ENCODE measurements at regions not wholly inside any gene's neighbourhood (a gene's known extent, or its start where the extent isn't known, plus 50 kb on each side); places are given as distances from the start of the nearest gene placed in this dataset.
"Not testable (repeated sequence)": the region's sequence is repeated elsewhere in the genome, so short reads cannot be mapped to it uniquely, and the experiment has no call there.

GRCh38 chr2:32874931-32875330 is 71.8 kb upstream of the LTBP1 start:
- Mint-ChIP-seq H3K36me3 (ENCODE audit: low read depth) (no peaks in the 10 kb centered on the region), H3K4me1 (ENCODE audit: low read depth) (peaks cover 12% of the 10 kb centered on the region), H3K27ac (ENCODE audit: unreplicated experiment) (peak overlapping the region; percentile 41), H3K27me3 (ENCODE audit: low read depth) (no peaks in the 10 kb centered on the region), H3K9me3 (ENCODE audit: low read depth) (peaks cover 4% of the 10 kb centered on the region), H3K4me3 (ENCODE audit: unreplicated experiment) (no peak overlapping the region)
- TF ChIP-seq CTCF (IDR thresholded peaks at IDR 0.05): no peak
- no peak for DNase-seq (ENCODE audit: low spot score)

GRCh38 chr2:32877587-32878510 is 68.9 kb upstream of the LTBP1 start:
- no peak overlapping the region for H3K4me3 Mint-ChIP-seq (ENCODE audit: unreplicated experiment)
- peaks cover 9% of the 10 kb centered on the region for H3K4me1 Mint-ChIP-seq (ENCODE audit: low read depth)
- no peaks in the 10 kb centered on the region for H3K9me3 Mint-ChIP-seq (ENCODE audit: low read depth)

GRCh38 chr2:32879943-32880342 is 66.8 kb upstream of the LTBP1 start:
- H3K9me3 Mint-ChIP-seq (ENCODE audit: low read depth); DNase-seq (ENCODE audit: low spot score); H3K4me3 Mint-ChIP-seq (ENCODE audit: unreplicated experiment); H3K36me3 Mint-ChIP-seq (ENCODE audit: low read depth); H3K4me1 Mint-ChIP-seq (ENCODE audit: low read depth); H3K27me3 Mint-ChIP-seq (ENCODE audit: low read depth); H3K27ac Mint-ChIP-seq (ENCODE audit: unreplicated experiment): not testable (repeated sequence)

More at GRCh38 chr2:32877587-32878510, 68.9 kb upstream of the LTBP1 start:
- H3K27ac Mint-ChIP-seq (ENCODE audit: unreplicated experiment): no peak overlapping the region
- DNase-seq (ENCODE audit: low spot score): no peak
- H3K36me3 Mint-ChIP-seq (ENCODE audit: low read depth): no peaks in the 10 kb centered on the region
- TF ChIP-seq CTCF (IDR thresholded peaks at IDR 0.05): no peak
- no peaks in the 10 kb centered on the region for H3K27me3 Mint-ChIP-seq (ENCODE audit: low read depth)

- H3K9me3 Mint-ChIP-seq (ENCODE audit: low read depth): peaks cover 6% of the 10 kb centered on the region
- no peak for TF ChIP-seq CTCF (IDR thresholded peaks at IDR 0.05)
- H3K36me3 Mint-ChIP-seq (ENCODE audit: low read depth): no peaks in the 10 kb centered on the region
- no peaks in the 10 kb centered on the region for H3K27me3 Mint-ChIP-seq (ENCODE audit: low read depth)
- H3K27ac Mint-ChIP-seq (ENCODE audit: unreplicated experiment): no peak overlapping the region
- DNase-seq (ENCODE audit: low spot score): no peak
- H3K4me1 Mint-ChIP-seq (ENCODE audit: low read depth): no peaks in the 10 kb centered on the region
- H3K4me3 Mint-ChIP-seq (ENCODE audit: unreplicated experiment): no peak overlapping the region
Measured at GRCh38 chr2:32882816-32883810, 63.6 kb upstream of the LTBP1 start.

GRCh38 chr2:32884346-32884745 is 62.4 kb upstream of the LTBP1 start:
- TF ChIP-seq CTCF (IDR thresholded peaks at IDR 0.05): no peak
- DNase-seq (ENCODE audit: low spot score): no peak
- H3K4me3 Mint-ChIP-seq (ENCODE audit: unreplicated experiment): no peak overlapping the region
- H3K27ac Mint-ChIP-seq (ENCODE audit: unreplicated experiment): no peak overlapping the region
- H3K4me1 Mint-ChIP-seq (ENCODE audit: low read depth): no peaks in the 10 kb centered on the region
- no peaks in the 10 kb centered on the region for H3K27me3 Mint-ChIP-seq (ENCODE audit: low read depth)
- H3K9me3 Mint-ChIP-seq (ENCODE audit: low read depth): peaks cover 12% of the 10 kb centered on the region
- no peaks in the 10 kb centered on the region for H3K36me3 Mint-ChIP-seq (ENCODE audit: low read depth)

- not testable (repeated sequence) for H3K4me1 Mint-ChIP-seq (ENCODE audit: low read depth); H3K27ac Mint-ChIP-seq (ENCODE audit: unreplicated experiment); H3K36me3 Mint-ChIP-seq (ENCODE audit: low read depth); DNase-seq (ENCODE audit: low spot score); H3K4me3 Mint-ChIP-seq (ENCODE audit: unreplicated experiment); H3K27me3 Mint-ChIP-seq (ENCODE audit: low read depth)
- H3K9me3 Mint-ChIP-seq (ENCODE audit: low read depth): peaks cover 22% of the 10 kb centered on the region
Measured at GRCh38 chr2:32886397-32887055, 60.2 kb upstream of the LTBP1 start.

Data from chondrocyte (in vitro differentiated cells).